ENCODE measurements at regions not wholly inside any gene's neighbourhood (a gene's known extent, or its start where the extent isn't known, plus 50 kb on each side); places are given as distances from the start of the nearest gene placed in this dataset.

DNA sequence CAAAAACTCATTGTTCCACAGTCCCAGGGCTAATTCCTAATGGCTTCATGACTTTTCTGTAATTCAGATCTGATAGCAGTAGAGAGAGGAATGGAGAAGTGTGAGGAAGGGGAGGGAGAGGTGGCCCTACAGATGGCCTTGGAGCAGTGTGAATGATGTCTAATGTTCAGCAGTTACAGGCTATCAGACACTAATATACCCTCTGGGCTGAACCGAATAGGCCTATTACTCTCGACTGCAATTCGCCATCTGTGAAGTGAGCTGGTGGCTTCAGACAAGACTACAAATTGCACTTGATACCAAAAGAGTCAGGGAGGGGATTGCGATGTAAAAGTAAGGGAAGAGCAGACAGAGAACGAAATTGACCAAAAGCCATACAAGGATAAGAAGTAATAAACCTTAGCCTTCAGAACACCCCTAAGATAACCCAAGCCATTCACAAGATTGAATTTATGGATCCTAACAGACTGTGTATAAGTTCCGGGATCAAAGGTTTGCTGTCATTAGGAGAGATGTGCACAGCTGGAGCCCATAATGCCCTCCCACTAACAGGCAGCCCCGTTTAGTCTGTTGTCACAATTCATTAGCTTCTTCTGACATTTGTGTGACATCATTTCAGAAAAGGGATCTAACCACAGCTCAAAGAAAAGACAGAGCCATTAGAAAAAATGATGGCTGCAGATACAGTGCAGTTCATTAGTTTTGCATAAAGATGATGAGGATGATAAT is 642.4 kb upstream of the API5 start:
- peaks cover 0 to 12% (median 5%) of the 10 kb centered on the region in 7 donors for H3K9me3 Mint-ChIP-seq
- no peak for DNase-seq
- no peaks in the 10 kb centered on the region for H3K4me1 Mint-ChIP-seq
- no peak for ATAC-seq (ENCODE audit: low read depth in 2 of 2)
- H3K27ac Mint-ChIP-seq = no peak overlapping the region
- no peaks in the 10 kb centered on the region for H3K27me3 Mint-ChIP-seq
- no peaks in the 10 kb centered on the region for H3K36me3 Mint-ChIP-seq
- no peak overlapping the region for H3K4me3 Mint-ChIP-seq

DNA sequence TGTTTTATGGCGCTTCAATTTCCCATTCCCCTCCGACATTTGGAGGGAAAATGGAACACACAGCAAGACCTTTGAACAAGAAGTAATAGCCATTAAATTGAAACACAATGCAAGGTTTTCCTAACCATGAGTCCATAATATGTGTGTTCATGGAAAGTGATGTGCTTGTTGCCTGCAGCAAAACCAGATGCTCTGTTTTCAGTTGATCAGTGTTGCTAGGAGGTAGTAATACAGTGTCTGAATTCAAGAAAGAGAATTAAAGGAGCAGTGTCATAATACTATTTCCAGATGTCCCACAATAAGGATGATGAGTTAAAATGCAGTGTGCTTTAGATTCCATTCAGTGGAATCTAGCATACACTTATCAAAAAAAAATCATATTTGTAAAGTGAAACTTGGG is 637.4 kb upstream of the API5 start:
- no peaks in the 10 kb centered on the region for H3K4me1 Mint-ChIP-seq

DNA sequence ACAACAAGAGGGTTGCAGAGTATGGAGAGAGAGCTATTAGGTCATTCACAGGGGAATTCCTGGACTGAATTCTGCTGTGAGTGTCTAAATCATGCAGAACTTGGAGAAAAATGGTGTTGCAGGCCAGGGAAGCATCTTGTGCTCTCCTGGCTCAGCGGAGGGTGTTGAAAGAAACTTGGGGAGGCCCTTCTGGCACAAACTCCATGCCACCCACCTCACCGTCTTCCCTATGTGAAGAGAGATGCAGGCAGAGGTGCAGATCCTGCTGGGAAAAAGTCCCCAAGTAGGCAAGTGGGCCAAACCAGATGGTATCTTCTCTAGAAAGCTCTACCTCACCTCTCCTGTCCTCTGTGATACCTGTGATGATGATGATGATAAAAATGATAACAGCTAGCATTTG is 604.3 kb upstream of the API5 start:
- DNase-seq (no peak), ATAC-seq (ENCODE audit: low read depth in 2 of 2) (no peak)
- Mint-ChIP-seq H3K4me1 (no peaks in the 10 kb centered on the region), H3K36me3 (no peaks in the 10 kb centered on the region), H3K4me3 (no peak overlapping the region), H3K27ac (no peak overlapping the region), H3K27me3 (no peaks in the 10 kb centered on the region), H3K9me3 (peaks cover 0 to 9% (median 3%) of the 10 kb centered on the region in 7 donors)

More for the DNA sequence above, 637.4 kb upstream of the API5 start:
- H3K9me3 Mint-ChIP-seq = peaks cover under 1 to 9% (median 4%) of the 10 kb centered on the region in 7 donors
- no peak for DNase-seq
- H3K36me3 Mint-ChIP-seq = no peaks in the 10 kb centered on the region
- H3K27me3 Mint-ChIP-seq = no peaks in the 10 kb centered on the region
- H3K27ac Mint-ChIP-seq = no peak overlapping the region
- no peak overlapping the region for H3K4me3 Mint-ChIP-seq
- ATAC-seq (ENCODE audit: low read depth in 2 of 2) = no peak

- ATAC-seq (ENCODE audit: low read depth in 2 of 2) = no peak
- H3K4me3 Mint-ChIP-seq = no peak overlapping the region
- H3K4me1 Mint-ChIP-seq = no peaks in the 10 kb centered on the region
- no peak overlapping the region for H3K27ac Mint-ChIP-seq
- no peaks in the 10 kb centered on the region for H3K27me3 Mint-ChIP-seq
- peaks cover 0 to 6% (median under 1%) of the 10 kb centered on the region in 7 donors for H3K9me3 Mint-ChIP-seq
- H3K36me3 Mint-ChIP-seq = no peaks in the 10 kb centered on the region
- no peak for DNase-seq
These were observed 602.6 kb upstream of the API5 start for GRCh38 chr11:42709216-42709615.

GRCh38 chr11:42713279-42713678 is 598.5 kb upstream of the API5 start:
- ATAC-seq (ENCODE audit: low read depth in 2 of 2) (no peak), DNase-seq (no peak)
- H3K4me3 Mint-ChIP-seq = no peak overlapping the region
- H3K27ac Mint-ChIP-seq = no peak overlapping the region
- H3K9me3 Mint-ChIP-seq = peaks cover 2 to 19% (median 8%) of the 10 kb centered on the region in 7 donors
- H3K27me3 Mint-ChIP-seq = no peaks in the 10 kb centered on the region
- no peaks in the 10 kb centered on the region for H3K36me3 Mint-ChIP-seq
- H3K4me1 Mint-ChIP-seq = no peaks in the 10 kb centered on the region

DNA sequence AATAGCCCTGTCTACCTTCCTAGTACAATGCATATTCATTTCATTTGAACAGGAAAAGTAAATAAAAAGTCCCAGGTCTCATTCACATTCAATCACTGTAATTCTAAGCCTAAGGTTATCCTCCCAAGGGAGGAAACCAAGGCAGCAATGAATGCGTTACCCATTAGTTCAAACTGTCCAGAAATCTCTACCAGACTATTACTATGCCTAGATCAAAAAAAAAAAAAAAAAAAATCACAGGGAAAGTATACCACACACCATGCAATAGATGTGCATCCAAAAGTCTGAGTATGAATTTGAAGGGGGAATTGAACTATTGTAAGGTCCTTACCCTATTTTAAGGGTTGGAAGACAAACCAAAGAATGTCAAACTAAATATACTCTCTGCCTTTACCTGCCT is 598.0 kb upstream of the API5 start:
- no peak overlapping the region for H3K27ac Mint-ChIP-seq
- ATAC-seq (ENCODE audit: low read depth in 2 of 2) = no peak

DNA sequence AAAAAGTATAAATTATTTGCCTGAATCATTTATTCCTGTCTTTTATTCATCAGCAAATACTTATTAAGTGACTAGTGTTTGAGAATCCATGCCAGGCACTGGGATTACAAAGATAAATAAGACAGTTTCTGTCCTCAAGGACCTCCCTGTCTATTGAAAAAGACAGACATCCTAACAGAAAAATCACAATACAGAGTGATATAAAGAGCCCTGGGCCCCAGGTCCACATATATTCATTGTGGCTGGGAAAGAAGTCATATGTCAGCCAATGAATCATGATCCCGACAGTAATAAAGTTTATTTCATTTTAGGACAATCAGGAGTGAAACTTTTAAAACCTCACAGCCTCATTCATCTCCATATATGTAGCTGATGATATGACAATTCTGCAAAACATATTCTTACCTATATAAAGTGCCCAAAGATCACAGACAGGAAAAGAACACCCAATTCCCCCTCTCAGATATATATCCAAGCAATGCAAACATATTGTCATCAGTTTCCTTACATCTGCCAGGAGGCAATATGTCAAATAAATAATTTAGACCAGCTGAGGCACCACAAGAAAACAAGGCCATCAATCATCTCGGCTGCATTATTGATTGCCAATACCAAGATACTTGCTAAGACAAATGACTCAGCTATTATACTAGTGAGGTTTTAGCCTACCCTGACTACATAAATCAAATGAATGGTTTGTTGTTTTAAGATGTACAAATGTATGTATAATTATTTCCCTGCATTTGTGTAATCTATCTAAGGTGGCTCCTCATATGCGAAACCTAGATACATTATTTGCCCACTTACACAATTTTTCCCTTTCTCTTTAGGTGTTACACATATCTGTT is 590.9 kb upstream of the API5 start:
- Mint-ChIP-seq H3K27me3 (no peaks in the 10 kb centered on the region), H3K4me1 (no peaks in the 10 kb centered on the region), H3K9me3 (peaks cover 2 to 16% (median 4%) of the 10 kb centered on the region in 7 donors), H3K36me3 (no peaks in the 10 kb centered on the region), H3K4me3 (no peak overlapping the region), H3K27ac (no peak overlapping the region)
- ATAC-seq (ENCODE audit: low read depth in 2 of 2) (no peak), DNase-seq (no peak)

More for the DNA sequence above, 598.0 kb upstream of the API5 start:
- Mint-ChIP-seq H3K27me3 (no peaks in the 10 kb centered on the region), H3K36me3 (no peaks in the 10 kb centered on the region), H3K4me1 (no peaks in the 10 kb centered on the region), H3K9me3 (peaks cover 3 to 24% (median 8%) of the 10 kb centered on the region in 7 donors), H3K4me3 (no peak overlapping the region)
- no peak for DNase-seq

DNA sequence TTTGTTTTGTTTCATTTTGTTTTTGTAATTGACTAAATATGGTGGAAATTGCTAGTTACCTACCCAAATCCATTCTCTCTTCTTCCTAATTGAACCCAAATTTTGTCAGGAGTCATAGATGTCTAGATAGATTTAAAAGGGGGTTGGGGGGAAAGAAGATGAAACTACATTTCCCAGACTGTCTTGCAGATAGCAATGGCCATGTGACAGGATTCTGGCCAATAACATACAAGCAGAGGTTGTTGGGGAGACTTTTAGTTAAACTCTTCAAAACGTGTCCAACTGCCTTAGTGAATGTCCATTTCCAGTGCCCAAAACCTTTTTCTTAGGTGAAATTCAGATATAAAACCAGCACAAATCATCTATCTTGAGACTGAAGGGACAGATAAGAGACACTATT is 583.9 kb upstream of the API5 start:
- no peaks in the 10 kb centered on the region for H3K27me3 Mint-ChIP-seq
- no peak overlapping the region for H3K27ac Mint-ChIP-seq
- no peaks in the 10 kb centered on the region for H3K4me1 Mint-ChIP-seq
- ATAC-seq (ENCODE audit: low read depth in 2 of 2) (no peak), DNase-seq (no peak)
- H3K4me3 Mint-ChIP-seq = no peak overlapping the region
- no peaks in the 10 kb centered on the region for H3K36me3 Mint-ChIP-seq
- peaks cover 0 to 2% (median 0%) of the 10 kb centered on the region in 7 donors for H3K9me3 Mint-ChIP-seq

DNA sequence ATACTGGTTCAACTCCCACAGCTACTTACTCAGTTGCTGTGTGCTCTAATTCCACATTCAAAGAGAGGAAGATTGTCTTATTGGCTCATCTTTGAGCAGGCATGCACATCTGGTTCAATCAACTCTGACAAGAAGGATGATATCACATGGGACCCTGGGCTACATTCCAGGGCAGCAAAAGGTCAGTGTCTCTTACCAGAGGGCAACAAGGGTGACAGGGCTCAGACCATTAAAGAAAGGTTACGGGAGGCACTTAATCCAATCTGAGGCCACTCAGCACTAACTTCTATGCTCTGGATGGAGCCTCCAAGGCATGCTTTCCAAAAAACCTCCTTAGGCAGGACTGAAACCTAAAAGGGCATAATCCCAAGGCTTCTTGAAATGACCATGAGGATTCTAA is 549.4 kb upstream of the API5 start:
- no peak overlapping the region for H3K27ac Mint-ChIP-seq
- H3K4me3 Mint-ChIP-seq = no peak overlapping the region
- no peaks in the 10 kb centered on the region for H3K36me3 Mint-ChIP-seq
- no peak for DNase-seq
- peaks cover 0 to 3% (median 0%) of the 10 kb centered on the region in 7 donors for H3K9me3 Mint-ChIP-seq
- no peaks in the 10 kb centered on the region for H3K4me1 Mint-ChIP-seq
- ATAC-seq (ENCODE audit: low read depth in 2 of 2) = no peak
- no peaks in the 10 kb centered on the region for H3K27me3 Mint-ChIP-seq

DNA sequence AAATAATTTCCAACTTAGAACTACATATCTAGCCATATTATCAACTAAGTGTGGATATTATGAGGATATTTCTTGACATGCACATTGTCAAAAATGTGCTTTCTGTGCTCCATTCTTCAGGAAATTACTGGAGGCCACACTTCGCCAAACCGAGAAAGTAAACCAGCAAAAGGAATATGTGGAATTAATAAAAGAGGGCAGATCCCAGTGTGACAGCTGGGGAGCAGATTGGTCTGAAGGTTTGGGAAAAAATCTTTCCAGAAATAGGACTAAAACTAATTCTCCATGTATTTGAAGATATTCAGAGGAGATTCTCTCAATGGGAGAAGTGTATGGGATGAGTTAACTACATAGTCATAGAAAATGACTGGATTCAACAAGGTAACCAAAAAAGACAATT is 546.9 kb upstream of the API5 start:
- H3K27me3 Mint-ChIP-seq = no peaks in the 10 kb centered on the region
- peaks cover 0 to 2% (median 0%) of the 10 kb centered on the region in 7 donors for H3K9me3 Mint-ChIP-seq
- H3K4me3 Mint-ChIP-seq = no peak overlapping the region
- H3K36me3 Mint-ChIP-seq = no peaks in the 10 kb centered on the region
- no peaks in the 10 kb centered on the region for H3K4me1 Mint-ChIP-seq
- no peak for ATAC-seq (ENCODE audit: low read depth in 2 of 2)
- DNase-seq = no peak
- no peak overlapping the region for H3K27ac Mint-ChIP-seq

GRCh38 chr11:42768576-42768975 is 543.2 kb upstream of the API5 start:
- H3K4me3 Mint-ChIP-seq = no peak overlapping the region

DNA sequence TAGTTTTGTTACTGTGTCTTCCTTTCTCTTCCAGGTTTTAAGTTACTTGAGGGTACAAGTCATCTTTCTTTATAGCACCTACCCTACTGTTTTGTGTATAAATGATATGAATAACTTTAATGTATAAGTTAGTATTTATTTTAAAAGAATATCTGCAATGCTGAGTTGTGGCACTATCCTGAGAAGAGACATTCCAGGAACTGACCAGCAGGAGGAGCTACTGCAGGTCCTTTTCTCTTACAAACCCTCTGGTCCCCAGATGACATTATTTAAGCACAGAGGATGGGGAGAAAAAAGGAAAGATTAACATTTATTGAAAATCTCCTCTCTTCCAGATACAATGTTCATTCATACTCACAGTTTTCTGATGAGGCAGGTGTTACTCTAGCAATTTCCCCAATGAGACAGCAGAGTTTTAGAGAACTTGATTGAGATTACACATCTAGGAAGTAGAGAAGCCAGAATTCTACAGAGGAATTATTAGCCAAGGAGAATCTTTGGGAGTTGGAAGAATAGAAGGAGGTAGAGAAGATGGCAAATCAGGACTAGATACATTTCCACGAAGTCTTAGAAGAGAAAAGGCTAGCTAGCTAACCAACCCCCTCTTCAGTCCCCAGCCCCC is 541.2 kb upstream of the API5 start:
- no peaks in the 10 kb centered on the region for H3K36me3 Mint-ChIP-seq
- DNase-seq = no peak
- no peak overlapping the region for H3K4me3 Mint-ChIP-seq
- ATAC-seq (ENCODE audit: low read depth in 2 of 2) = no peak
- no peak overlapping the region for H3K27ac Mint-ChIP-seq
- H3K9me3 Mint-ChIP-seq = peaks cover 0 to 1% (median 0%) of the 10 kb centered on the region in 7 donors
- H3K4me1 Mint-ChIP-seq = no peaks in the 10 kb centered on the region
- peaks cover 0 to 5% (median 4%) of the 10 kb centered on the region in 3 donors for H3K27me3 Mint-ChIP-seq

More at GRCh38 chr11:42768576-42768975, 543.2 kb upstream of the API5 start:
- no peak for ATAC-seq (ENCODE audit: low read depth in 2 of 2)
- Mint-ChIP-seq H3K4me1 (no peaks in the 10 kb centered on the region), H3K9me3 (peaks cover 0 to 2% (median 0%) of the 10 kb centered on the region in 7 donors), H3K27me3 (peaks cover 0 to 5% (median 0%) of the 10 kb centered on the region in 3 donors), H3K36me3 (no peaks in the 10 kb centered on the region), H3K27ac (no peak overlapping the region)
- DNase-seq = no peak

GRCh38 chr11:42772886-42773285 is 538.9 kb upstream of the API5 start:
- ATAC-seq (ENCODE audit: low read depth in 2 of 2) = no peak
- Mint-ChIP-seq H3K27ac (no peak overlapping the region), H3K4me3 (no peak overlapping the region)

More at GRCh38 chr11:42772886-42773285, 538.9 kb upstream of the API5 start:
- no peaks in the 10 kb centered on the region for H3K4me1 Mint-ChIP-seq
- no peaks in the 10 kb centered on the region for H3K36me3 Mint-ChIP-seq
- no peak for DNase-seq
- peaks cover 0 to 5% (median 4%) of the 10 kb centered on the region in 3 donors for H3K27me3 Mint-ChIP-seq
- H3K9me3 Mint-ChIP-seq = peaks cover 0 to 1% (median 0%) of the 10 kb centered on the region in 7 donors

Data from naive B cell (primary cell).